ENCODE measurements at regions not wholly inside any gene's neighbourhood (a gene's known extent, or its start where the extent isn't known, plus 50 kb on each side); places are given as distances from the start of the nearest gene placed in this dataset.

DNA sequence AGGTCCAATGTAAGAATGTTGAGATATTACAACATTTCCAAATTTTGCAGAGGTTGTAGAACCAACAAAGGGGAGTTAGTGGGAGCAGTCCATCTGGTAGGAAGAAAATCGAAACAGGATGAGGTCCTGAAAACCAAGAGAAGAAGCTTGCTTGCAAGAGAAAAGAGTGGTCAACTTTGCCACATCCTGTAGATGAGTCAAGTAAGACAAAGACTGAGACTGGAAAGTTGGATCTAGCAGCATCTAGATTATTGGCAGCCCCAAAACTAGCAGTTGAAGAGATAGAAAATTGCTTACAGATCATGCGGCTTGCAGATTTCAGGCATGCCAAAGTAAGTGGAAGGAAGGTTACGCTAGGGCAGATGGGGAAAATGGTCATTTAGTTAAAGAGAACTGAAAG is 378.9 kb downstream of the GRB14 start:
- H3K4me3 ChIP-seq (ENCODE audit: low read depth, low read length), result no peak overlapping the region
- TF ChIP-seq, protein P1, sequence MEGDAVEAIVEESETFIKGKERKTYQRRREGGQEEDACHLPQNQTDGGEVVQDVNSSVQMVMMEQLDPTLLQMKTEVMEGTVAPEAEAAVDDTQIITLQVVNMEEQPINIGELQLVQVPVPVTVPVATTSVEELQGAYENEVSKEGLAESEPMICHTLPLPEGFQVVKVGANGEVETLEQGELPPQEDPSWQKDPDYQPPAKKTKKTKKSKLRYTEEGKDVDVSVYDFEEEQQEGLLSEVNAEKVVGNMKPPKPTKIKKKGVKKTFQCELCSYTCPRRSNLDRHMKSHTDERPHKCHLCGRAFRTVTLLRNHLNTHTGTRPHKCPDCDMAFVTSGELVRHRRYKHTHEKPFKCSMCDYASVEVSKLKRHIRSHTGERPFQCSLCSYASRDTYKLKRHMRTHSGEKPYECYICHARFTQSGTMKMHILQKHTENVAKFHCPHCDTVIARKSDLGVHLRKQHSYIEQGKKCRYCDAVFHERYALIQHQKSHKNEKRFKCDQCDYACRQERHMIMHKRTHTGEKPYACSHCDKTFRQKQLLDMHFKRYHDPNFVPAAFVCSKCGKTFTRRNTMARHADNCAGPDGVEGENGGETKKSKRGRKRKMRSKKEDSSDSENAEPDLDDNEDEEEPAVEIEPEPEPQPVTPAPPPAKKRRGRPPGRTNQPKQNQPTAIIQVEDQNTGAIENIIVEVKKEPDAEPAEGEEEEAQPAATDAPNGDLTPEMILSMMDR (IDR thresholded peaks at IDR 0.05; ENCODE audit: control insufficient read depth, extremely low read depth, insufficient read depth), result no peak
- DNase-seq (ENCODE audit: low read depth), result no peak

GRCh38 chr2:164234074-164234473 is 387.2 kb downstream of the GRB14 start:
- DNase-seq (ENCODE audit: low read depth), result no peak

DNA sequence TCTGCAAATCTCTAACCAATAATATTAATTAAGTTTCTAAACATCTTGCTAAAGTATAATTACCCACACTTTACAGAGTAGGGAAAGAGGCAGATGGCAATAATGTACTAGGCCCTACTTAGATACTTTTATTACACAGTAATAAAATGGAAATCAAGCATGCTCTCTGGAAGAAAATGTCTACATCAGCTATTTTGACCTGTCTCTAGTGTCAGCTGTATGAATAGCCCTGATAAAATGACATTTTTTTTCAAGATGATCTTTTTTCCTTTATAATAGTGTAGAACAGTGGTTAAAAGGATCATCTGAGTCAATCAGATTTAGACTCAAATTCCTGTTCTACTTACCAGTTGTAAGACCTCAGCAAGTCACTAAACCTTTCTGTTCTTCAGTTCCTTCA is 397.3 kb downstream of the GRB14 start:
- H3K4me3 ChIP-seq (ENCODE audit: low read depth, low read length), result no peak overlapping the region
- TF ChIP-seq, protein P1 (IDR thresholded peaks at IDR 0.05; ENCODE audit: control insufficient read depth, extremely low read depth, insufficient read depth), result no peak
- no peak for DNase-seq (ENCODE audit: low read depth)

More at GRCh38 chr2:164234074-164234473, 387.2 kb downstream of the GRB14 start:
- H3K4me3 ChIP-seq (ENCODE audit: low read depth, low read length), result no peak overlapping the region
- TF ChIP-seq, protein P1 (IDR thresholded peaks at IDR 0.05; ENCODE audit: control insufficient read depth, extremely low read depth, insufficient read depth), result no peak

- TF ChIP-seq, protein P1 (IDR thresholded peaks at IDR 0.05; ENCODE audit: control insufficient read depth, extremely low read depth, insufficient read depth), result no peak
Observed at GRCh38 chr2:164221473-164221872, 399.8 kb downstream of the GRB14 start.

GRCh38 chr2:164220265-164220664 is 401.0 kb downstream of the GRB14 start:
- no peak for DNase-seq (ENCODE audit: low read depth)
- TF ChIP-seq, protein P1 (IDR thresholded peaks at IDR 0.05; ENCODE audit: control insufficient read depth, extremely low read depth, insufficient read depth), result no peak
- H3K4me3 ChIP-seq (ENCODE audit: low read depth, low read length), result no peak overlapping the region

More at GRCh38 chr2:164221473-164221872, 399.8 kb downstream of the GRB14 start:
- no peak for DNase-seq (ENCODE audit: low read depth)
- no peak overlapping the region for H3K4me3 ChIP-seq (ENCODE audit: low read depth, low read length)

DNA sequence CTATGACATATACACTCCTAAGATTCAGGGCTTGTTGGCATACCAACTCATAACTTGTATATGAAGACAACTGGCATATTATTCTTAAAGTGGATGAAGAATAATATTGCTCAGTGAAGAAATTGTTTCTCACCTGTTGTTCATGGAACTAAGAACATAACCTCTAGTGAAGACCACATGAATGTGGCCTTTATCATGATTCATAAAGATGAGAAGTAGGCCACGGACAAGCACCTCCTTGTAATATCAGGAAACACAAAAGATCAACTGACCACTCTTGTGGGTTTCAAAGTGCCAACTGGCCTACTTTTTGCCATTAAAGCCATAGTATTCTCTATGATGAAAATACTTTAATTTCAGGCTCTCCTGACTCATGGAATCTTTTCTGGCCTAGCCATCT is 407.4 kb downstream of the GRB14 start:
- no peak overlapping the region for H3K4me3 ChIP-seq (ENCODE audit: low read depth, low read length)
- TF ChIP-seq, protein P1 (IDR thresholded peaks at IDR 0.05; ENCODE audit: control insufficient read depth, extremely low read depth, insufficient read depth), result no peak
- no peak for DNase-seq (ENCODE audit: low read depth)

DNA sequence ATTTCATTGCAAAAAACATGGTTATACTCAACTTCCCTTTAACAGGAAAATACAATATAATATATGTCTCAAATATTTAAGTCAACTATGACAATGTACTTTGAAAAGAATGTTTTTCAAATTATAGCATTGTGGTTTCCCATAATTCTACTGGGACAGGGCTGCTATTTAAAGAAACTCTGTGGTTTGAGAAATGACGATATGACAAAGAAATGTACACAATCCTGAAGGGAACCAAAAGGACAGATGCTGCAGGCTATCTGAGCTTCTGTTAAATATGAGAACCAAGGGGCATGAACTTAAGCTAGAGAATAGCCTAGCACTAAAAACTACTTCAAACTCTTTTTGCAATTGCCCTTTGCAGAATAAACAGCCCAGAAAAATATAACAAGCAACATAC is 415.9 kb downstream of the GRB14 start:
- TF ChIP-seq, protein P1 (IDR thresholded peaks at IDR 0.05; ENCODE audit: control insufficient read depth, extremely low read depth, insufficient read depth), result no peak
- no peak for DNase-seq (ENCODE audit: low read depth)
- no peak overlapping the region for H3K4me3 ChIP-seq (ENCODE audit: low read depth, low read length)
